NCI-H748 (cell line): ENCODE measurements at regions not wholly inside any gene's neighbourhood (a gene's known extent, or its start where the extent isn't known, plus 50 kb on each side); places are given as distances from the start of the nearest gene placed in this dataset.

ENCODE experiments used
- DNase-seq: peaks from one replicate; lab custom pipeline; 2025; ENCODE audit not compliant: unreplicated experiment; lab: John Stamatoyannopoulos, UW

DNA sequence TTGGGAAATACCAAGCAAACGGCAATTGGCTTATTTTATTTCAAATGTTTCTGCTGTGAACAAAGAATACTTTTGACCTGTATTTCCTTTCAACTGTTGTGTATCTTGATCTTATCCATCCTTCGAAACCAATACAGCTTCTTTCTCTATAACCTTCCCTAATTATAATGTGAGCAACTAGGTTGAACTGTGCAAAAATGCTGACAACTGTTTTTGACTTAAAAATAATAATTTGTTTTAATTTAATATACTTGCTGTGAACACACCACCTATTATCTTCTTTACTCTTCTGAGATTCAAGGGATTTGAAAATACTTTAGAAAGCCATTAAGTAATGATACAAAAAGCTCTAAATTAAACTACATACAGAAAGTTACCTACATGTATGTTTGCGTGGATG is 682.5 kb upstream of the CCDC179 start:
- no peak for DNase-seq

DNA sequence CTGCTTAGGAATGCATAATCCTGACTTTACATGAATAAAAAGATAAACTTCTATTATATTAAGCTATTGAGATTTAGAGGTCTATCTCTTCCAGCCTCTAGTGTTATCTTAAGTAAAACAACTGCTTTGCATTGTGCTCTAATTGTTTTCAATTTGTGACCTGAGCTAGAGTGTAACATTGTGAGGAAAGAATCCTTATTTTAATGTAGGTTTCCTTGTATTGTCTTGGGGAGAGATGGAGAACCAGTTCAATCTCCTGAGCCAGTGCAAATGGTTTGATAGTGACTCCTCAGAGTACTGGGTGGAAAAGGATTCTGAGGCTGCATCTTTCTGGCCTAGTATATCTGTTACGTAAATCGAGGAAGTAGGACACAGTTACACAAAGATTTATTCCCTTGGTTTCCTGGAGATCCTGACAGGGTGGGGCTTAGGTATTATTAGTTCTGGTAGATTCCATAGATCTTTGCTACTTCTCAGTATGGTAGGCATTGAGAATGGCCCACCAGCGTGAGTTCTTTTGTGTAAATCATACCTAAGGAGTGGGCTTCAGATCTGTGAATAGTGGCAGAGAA is 683.5 kb upstream of the CCDC179 start:
- DNase-seq: no peak

DNA sequence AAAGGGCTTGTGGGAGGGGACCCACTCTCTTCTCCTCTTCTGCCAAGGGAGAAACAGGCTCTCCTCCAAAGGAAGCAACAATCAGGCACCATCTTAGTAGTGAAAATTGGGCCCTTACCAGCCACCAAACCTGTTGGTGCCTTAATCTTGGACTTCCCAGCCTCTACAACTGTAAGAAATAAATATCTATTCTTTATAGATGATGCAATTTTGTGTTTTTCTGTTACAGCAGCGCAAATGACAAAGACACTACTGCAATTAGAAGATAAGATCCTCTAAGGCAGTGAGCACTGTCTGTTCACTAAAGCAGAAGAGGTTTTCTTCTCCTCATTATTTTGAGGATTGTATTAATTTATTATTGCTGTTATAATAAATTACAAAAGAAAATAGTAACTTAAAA is 691.4 kb upstream of the CCDC179 start:
- no peak for DNase-seq

DNA sequence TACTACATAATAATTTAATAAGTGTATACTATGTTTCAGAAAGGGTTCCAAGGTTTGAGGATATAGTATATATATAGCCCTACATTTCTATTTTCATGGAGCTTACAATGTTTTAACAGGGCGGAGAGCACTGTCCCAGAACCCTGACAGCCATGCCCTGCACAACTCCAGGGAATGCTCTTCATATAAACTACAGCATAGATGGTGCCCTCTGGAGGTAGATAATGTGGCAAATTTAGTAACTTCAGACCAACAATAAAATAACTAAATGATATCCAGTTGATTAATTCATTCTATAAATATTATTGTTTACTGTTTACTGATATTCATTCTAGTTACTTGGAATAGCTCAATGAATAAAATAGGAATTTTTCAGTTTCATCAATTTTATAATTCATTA is 693.7 kb upstream of the CCDC179 start:
- no peak for DNase-seq

DNA sequence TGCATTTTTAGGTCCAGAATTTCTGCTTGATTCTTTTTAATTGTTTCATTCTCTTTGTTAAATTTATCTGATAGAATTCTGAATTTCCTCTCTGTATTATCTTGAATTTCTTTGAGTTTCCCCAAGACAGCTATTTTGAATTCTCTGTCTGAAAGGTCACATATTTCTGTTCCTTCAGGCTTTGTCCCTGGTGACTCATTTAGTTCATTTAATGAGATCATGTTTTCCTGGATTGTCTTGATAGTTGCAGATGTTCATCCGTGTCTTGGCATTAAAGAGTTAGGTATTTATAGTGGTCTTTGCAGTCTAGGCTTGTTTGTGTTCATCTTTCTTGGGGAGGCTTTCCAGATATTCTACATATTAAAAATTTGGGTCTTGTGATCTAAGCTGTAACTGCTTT is 694.8 kb upstream of the CCDC179 start:
- DNase-seq: no peak

DNA sequence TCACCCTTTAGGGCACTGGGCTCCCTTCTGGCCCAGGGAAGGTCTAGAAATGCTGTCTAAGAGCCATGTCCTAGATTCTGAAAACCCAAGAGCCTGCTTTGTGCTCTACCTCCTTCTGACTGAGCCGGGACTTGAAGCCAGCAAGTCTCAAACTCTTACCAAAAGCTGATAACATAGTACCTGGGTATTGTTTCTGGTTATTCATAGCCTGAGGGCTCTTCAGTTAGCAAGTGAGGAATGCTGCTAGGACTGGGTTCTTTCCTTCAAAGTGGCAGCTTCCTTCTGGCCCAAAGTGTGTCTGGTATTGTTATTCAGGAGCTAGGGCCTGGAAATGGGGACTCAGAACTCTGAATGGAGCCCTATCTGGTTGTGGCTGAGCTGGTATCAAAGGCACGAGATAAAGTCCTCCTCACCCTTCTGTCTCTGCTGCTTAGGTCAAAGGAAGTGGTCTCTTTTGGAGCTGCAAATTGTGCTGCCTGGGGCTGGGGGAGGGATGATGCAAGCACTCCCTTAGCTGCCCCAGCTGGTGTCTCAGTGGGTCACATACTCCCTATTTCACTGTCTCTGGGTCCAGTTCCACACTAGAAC is 696.0 kb upstream of the CCDC179 start:
- DNase-seq: no peak

DNA sequence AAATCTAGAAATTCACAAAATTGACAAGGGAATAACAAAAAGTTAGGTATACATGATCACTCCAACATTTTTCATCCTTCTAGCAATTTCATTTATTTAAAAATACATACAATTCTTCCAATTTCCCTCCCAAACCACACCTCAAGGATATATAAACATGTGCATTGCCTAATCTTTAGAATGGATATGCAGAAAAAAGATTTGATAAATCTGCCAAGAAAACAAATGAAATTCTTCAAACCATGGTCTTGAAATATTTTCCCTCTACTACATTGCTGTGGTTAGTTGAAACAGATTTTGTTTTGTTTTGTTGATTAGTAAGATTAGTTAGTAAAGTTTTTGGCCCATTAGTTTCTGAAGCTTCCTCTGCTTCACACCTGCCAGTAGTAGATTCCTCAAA is 703.3 kb upstream of the CCDC179 start:
- no peak for DNase-seq

DNA sequence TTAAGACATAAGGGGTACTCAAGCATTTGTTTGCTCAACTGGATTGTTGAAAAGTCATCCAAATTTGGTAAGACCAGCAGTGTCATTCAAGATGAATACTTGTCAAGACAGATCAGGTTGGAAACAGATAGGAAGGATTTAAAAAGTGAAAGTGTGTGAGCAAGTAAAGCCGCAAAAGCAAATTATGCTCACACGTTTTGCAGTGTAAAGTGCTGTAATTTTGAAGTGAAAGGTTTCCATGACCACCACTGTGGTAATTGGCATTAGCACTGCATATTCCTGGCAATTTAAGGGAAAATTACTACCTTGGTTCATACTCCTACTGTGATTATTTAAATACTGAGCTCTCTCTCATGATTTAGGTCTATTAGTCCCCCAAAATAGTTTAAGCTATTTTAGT is 704.1 kb upstream of the CCDC179 start:
- DNase-seq: peak; percentile 43

DNA sequence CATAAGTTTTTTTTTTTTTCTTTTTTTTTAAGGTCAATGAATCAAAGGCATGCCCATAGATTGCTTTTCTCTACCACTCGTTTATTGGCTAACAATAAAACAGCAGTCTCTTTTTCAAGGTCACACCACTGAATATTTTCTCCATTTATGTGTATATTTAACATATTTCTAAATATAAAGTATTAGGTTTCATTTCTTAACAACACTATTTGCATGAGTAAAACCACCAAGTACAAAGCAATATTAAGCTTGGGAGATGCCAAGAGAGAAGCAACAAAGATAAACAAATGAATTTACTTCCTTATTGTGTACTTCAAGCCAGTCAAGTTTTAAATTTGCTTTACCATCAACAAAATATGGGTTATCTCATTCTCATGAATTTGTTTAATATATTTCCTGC is 708.9 kb upstream of the CCDC179 start:
- no peak for DNase-seq

DNA sequence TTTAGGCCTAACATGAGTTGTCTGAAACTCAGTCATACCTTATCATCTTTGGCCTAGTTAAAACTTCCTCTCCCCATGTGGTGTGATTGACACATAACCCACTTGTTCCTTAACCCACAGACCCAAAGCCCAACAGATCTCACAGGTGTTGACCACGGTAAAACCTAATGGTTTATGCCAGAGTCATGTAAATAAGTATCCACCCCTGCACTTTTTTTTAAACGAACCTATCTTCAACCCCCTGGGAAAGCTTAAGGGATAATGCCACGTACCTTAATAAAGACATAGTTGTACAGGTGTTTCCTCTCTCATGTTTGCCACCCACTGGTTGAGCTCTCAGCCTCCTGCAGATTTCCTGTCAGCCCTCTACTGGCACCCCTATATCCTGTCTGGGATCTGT is 709.3 kb upstream of the CCDC179 start:
- no peak for DNase-seq

DNA sequence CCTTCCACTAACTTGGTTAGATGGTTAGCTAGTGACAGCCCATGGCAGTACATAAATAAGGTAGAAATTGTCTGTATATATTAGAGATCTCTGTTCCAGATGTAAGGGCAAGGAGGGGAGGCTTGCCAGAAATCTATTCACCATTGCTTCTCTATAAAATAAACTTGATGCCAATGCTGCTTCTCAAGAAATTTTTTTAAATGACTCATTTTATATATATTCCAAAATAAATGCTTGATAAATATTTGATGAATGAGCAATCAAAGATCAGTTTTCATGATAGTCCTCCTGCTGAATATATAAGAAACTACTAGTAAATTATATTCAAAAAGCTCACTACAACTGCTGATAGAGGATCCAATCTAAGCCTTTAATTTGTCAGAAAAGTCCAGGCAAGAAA is 710.6 kb upstream of the CCDC179 start:
- no peak for DNase-seq

DNA sequence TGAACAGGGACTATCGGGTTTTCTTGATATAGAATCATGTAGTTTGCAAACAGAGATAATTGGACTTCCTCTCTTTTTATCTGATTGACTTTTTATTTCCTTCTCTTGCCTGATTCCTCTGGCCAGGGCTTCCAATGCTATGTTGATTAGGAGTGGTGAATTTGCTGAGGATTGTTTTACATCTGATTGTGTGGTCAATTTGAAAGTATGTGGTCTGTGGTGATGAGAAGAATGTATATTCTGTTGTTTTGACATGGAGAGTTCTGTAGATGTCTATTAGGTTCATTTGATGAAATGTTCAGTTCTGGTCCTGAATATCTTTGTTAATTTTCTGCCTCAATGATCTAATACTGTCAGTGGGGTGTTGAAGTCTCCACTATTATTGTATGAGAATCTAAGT is 713.2 kb upstream of the CCDC179 start:
- no peak for DNase-seq

DNA sequence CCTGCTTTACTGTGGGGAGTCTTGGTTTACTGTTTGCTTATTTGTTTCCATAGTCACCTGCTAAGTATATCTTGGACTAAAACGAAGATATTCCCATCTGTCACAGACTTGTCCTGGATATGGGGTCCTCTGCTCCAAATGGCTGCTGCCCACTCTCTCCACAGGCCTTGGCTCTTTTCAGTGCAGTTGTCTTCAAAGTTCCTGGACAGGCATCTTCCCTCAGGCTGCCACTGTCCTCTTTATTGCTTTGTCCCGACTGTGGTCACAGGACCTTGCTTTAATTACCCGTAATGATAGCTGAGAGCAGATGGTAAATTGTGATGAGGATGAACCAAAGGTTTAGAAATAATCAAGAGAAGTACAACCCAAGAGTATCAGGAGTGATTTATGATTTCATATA is 713.9 kb upstream of the CCDC179 start:
- DNase-seq: no peak

DNA sequence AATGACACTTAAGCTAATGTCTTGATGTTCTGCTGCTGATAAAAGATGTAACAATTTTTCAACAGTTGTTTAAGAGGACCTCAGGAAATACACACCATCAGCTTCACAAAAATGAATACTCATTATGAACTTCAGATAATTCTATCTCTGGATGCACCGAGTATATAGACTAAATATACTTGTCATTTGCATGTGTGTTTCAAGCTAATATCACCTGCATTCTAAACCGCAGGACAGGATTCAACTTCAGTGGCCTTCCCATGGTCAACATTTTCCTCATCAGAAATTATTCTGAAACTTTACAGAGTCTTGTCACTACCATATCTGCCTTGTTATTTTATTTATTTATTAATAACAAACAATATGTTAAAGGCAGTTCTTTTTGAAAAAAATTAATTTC is 717.0 kb upstream of the CCDC179 start:
- DNase-seq: no peak

DNA sequence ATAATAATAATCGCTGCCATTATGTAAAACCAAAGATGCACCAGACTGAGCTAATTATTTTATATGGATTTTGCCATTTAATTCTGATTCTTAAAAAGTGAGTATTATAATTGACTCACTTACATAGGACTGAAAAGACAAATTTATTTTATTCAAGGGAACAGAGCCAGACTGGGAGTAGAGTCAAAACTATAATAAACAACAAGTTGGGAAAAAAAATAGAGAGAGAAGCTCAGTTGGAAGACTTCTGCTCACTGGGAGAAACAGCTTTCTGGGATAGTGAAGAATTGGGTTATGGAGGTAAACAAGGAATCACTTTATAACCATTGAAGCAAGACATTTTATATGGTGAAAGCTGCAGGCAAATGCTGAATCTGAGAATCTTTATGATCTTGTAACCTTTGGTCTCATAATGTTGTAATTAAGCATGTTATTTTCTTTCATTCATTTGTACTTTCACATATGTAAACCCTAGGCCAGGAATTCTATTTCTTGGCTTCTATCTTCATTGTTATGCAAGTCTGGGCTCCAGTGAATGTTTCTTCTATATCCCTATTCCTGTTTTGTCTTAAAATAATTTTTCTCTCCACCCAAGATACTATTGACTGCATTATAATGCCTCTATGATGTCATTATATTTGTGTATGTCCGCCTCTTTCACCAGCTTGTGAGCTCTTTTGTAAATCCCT is 725.3 kb upstream of the CCDC179 start:
- no peak for DNase-seq

DNA sequence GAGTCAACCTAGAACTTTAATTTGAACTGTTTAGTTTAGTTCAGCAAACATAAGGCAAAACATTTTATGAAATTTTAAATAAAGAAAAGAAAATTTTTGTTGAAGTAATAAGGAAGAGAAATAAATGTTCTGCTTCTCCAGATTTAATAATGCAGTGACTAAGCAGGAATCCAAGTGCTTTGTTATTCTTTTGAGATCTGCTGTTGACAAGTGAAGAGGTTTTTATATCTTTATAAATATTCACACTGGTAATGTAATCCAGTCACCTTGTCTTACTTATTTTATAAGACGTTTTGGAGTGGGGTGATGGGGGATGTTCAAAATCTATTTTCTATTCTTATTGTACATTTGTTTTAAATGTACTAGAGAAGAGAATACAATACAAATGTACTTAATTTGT is 725.9 kb upstream of the CCDC179 start:
- no peak for DNase-seq

DNA sequence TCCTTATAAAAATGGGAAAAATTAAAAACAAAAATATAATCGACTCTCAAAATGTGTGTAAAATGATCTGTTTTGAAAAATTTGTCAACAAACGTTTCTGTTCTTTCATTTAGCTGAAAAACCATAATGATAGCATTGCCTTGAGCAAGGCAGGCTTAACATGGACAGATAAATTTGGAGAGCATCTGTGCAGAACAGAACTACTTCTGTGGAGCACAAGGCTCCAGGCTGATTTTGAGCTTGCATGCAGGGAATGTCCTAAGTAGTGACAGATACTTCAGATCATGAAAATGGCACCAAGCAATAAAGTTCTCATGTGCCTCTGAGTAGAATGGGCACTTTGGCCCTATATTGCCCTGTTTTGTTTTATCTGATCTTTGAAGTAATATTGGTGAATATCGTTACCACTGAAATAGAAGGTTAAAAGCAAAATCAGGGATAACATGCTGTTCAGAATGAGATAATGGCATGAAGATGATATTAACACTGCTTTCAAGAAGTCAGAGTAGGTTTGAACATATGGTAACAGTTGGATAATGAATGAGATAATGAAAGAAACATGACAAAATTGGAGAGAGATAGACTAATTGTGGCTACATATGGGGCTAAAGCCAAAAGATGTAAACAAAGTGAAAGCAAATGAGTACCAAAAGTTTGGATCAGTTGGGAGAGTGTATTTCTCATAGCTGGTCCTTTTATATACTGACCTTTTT is 730.5 kb upstream of the CCDC179 start:
- DNase-seq: no peak

DNA sequence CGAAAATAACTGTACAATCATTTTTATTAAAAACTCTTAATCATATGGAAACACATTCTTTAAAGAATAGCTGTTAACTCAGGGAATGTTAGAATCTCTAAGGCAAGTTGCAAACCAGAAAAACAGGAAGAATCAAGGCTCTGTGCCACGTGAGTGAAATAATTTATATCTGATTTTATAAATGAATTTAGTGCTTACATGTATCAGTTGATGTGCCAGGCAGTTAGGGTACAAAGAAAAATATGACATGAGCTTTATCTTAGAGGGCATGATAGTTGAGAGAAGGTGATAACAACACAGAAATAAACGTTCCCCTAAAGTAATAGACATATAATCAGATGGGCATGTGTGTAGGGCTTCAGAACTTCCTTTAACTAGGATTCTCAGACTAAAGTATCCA is 734.5 kb upstream of the CCDC179 start:
- no peak for DNase-seq

DNA sequence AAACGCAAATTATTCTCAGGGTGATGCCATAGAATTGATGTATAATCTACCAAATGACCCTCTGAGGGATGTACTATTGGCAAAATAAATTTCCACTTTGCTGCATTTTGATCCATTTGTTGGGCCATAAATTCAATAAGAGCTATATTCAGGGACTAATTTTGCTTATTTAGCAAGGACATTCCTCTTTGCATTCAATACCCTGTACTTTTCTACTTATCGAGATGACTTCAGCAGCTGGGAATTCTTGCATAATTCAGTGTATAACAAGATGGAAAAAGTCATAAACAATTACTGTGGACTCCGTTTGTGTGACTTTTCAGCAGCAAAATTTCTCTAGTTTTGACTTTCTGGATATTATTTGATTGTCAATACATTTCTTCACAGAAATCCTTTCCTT is 744.7 kb upstream of the CCDC179 start:
- no peak for DNase-seq

DNA sequence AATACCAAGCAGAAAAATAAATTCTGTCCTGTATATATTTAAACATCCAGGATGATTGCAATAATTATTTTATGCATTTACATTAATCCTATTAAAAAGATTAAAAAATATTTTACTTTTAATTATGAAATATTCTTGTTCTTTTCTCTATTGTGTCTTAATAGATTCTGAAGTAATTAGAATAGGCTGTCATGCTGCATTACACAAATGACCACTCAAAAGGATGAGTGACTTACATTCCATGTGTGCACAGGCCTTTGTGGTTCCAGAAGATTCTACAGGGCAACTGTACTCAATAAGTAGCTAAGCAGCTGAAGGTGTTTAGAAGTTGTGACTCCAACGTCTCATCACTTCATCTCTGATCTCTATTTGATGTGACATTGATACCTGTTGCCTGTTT is 745.9 kb upstream of the CCDC179 start:
- DNase-seq: no peak

DNA sequence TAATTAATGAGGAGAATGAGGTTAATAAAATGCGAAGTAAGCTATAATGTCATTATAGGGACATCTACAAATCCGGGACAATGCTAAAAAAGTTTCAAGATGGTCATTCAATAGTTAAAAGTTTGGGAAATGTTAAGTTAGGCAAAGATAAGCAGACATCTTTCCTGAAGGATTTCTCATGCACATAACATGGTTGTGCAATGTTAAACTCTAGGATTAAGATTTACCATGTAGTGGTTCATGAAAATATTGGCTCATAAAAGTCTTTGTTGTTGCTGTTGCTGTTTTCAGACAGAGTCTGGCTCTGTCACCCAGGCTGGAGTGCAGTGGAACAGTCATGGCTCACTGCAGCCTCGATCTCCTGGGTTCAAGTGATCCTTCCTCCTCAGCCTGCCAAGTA is 751.5 kb upstream of the CCDC179 start:
- no peak for DNase-seq

DNA sequence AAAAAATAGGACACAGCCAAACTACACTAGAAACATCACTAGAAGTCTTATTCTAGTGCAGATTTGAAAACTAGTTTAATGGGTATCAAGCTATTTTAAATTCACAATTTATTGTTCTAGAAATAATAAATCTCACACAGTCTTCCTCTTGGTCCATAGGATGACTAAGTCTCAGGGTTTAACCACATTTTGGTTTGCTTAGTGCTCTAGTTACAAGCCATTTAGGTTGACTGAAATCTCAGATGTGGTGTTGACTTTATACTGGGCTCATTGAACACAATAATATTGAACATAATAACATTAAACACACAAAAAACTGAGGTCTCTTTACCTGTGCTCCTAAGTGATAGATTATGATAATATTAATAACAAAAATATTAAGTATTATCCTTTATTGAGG is 760.3 kb upstream of the CCDC179 start:
- DNase-seq: no peak
